Fibroblast of skin of left biceps (primary cell): ENCODE measurements at regions not wholly inside any gene's neighbourhood (a gene's known extent, or its start where the extent isn't known, plus 50 kb on each side); places are given as distances from the start of the nearest gene placed in this dataset.
"Not testable (repeated sequence)": the region's sequence is repeated elsewhere in the genome, so short reads cannot be mapped to it uniquely, and the experiment has no call there.

ENCODE experiments used
- DNase-seq, 2 experiments: peaks; one replicate each; pipeline ENCODE4 v3.0.0-alpha.2; 2013; ENCODE audit warnings: low read depth in 2 of 2

GRCh38 chr3:191148131-191148530 lies 50.9 kb upstream of the OSTN start:
- no peak for DNase-seq

GRCh38 chr3:191143224-191143623 lies 55.8 kb upstream of the OSTN start:
- DNase-seq, result no peak

GRCh38 chr3:191141728-191142127 lies 57.3 kb upstream of the OSTN start:
- peak; percentile 27 to 33 for DNase-seq

DNA sequence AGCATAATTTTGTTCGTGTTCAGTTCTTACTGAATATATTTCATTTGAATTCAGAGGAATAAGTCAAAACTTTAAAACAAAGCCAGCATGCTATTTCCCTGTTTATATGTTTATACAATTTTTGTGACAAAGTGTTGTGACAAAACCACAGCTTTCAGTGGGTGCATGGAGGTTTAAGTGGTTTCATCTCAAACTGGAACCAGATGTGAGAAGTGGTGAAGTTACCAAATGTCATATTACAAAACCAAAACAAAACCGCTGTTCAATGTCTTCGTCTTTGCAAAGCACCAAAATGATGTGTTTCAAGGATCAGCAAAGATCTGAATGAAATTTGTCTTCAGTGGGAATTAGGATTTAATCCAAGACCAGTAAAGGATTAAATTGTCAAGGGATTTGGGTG lies 59.3 kb upstream of the OSTN start:
- no peak for DNase-seq

DNA sequence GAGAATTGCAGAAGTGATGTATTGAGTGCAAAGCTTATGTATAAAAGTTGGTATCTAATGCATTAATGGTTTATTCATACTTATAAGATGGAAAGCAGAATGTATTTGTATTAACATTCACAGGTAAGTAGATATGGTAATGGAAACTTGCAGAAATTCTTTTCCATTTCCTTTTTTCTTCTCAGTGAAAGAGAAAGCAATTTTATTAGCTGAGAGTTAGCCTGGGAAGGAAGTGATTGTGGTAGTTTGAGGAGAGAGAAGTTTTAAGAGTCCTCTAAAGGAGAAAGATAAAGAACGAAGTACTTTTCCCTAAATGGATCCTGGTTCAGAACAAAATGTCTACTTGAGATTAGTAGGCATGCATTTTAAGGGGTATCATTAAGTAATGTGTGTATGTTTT lies 60.1 kb upstream of the OSTN start:
- DNase-seq, result no peak

GRCh38 chr3:191137708-191138107 lies 61.3 kb upstream of the OSTN start:
- no peak for DNase-seq

GRCh38 chr3:191136347-191136746 lies 62.7 kb upstream of the OSTN start:
- DNase-seq, result no peak

DNA sequence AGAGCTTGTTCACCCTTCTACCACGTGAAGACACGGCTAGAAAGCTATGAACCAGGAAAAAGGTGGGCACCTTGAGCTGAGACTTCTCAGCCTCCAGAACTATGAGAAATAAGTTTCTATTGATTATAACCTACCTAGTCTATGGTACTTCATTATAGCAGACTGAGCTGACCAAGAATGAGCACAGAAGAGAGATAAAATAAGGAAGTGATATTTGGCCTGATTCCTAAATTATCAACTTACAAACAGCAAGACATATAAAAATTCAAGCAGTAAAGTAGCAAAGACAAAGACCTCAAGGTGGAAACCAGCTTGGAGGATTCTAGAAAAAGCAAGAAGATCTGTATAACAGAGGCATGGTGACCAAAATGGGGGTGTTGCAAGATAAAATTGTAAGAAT lies 63.9 kb upstream of the OSTN start:
- DNase-seq, result no peak

- DNase-seq, result no peak
Measured at GRCh38 chr3:191133359-191133758, 65.7 kb upstream of the OSTN start.

GRCh38 chr3:191131305-191131704 lies 67.7 kb upstream of the OSTN start:
- DNase-seq, result no peak

- not testable (repeated sequence) for DNase-seq
Measured at GRCh38 chr3:191124891-191125290, 74.2 kb upstream of the OSTN start.

DNA sequence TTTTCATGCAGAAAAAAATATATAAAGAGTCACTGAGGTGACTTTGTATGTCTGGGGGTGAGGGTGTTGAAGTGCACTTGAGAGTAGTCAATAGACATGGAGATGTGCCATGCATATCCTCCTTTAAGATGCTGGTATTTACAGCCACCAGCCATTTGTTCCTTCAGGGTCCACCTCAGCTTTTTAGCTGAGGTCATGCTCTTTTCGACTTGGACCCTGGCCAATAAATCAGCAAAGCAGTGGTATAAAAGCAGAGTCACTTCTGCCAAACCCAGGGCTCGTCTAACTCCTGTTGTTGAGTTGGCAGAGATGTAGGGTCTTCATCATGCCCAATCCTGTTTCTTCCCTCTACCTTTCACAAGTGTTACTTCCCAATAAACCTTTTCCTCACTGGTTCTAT lies 75.1 kb upstream of the OSTN start:
- no peak for DNase-seq

- DNase-seq, result no peak
Measured at GRCh38 chr3:191123231-191123630, 75.8 kb upstream of the OSTN start.

GRCh38 chr3:191120447-191121298 lies 78.4 kb upstream of the OSTN start:
- no peak for DNase-seq

DNA sequence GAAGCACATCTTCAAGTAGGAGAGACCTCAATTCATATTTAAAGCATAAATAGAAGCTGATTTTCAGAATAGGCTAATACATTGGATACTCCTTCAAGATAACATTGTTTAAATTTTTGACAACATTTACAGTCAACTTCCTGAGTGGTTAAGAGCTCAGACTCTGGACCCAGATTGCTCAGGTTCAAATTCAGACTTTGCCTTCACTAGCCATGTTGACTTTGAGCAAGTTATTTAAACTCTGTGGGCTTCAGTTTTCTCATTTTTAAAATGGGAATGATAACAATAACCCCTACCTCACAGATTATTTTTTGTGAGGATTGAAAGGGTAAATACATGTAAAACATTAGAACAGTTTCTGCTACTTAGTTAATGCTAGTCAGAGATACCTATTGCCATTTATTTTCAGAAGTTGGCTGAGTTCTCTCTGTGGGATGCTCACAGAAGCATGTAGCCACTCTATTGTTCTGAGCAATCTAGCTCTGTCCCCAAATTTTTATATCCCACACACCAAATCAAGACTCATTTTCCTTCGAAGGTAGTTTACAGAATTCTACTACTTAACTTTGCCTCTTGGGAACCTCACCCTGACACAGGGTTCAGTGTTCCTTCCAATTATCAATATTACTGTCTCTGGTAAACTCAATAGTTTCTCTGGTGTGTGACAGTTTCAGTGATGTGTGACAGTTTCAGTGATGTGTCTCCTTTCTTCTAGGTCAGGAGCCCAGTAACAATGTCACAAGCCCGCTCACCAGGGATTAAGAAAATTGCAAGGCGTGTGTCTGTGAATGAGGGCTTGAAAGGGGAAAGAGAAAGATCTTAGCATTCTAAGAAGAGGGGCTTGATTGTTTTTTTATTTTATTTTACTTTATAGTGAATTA lies 79.4 kb upstream of the OSTN start:
- DNase-seq, result no peak

DNA sequence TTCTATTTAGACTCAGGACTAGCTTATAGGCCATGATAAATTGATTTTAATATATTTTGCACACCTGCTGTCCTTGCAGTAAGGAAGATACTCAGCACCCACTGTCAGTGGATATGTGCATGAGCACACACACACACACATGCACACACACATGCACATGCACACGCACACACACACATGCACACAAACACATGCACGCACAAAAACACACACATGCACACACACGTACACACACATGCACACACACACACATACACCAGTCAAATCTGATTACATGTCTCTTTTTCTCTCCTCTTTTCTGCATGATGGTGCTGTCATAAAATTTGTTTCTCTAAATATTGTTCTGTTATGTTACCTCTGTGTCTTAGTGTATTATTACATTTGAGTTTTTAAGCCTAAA lies 87.3 kb upstream of the OSTN start:
- no peak for DNase-seq

DNA sequence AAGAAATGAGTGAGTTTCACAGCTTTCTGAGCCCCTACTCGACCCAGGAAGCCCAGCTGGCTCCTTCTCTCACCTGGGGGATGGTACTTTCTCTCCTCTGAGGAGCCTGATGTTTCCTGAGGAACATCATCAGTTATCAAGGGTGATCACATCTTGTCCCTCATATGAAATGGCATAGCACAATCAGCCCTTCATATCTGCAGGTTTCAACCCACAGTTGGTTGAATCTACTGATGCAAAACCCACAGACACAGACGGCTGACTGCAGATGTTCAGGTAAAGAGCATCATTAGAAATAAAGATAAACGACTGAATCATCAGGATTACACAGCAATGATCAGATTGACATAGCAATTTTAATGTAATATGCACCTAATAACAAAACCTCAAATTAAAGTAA lies 93.6 kb upstream of the OSTN start:
- no peak for DNase-seq

DNA sequence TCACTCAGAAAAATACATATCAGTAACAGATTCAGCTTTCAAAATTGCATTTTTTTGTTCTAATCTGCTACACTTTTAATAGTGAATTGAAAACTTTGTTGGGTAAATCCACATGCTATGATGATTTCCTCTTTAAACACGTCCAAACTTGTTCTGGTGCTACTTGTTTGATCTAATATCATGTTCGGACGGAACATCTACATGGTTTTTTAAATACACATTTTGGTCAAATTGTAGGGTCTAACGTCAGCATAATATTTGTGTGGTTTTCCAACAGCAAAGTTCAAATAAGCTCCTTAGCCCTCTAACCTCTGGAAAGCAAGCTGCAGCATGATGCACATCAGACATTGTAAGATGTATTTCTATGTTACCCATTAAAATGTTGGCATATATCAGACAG lies 98.5 kb upstream of the OSTN start:
- no peak for DNase-seq

DNA sequence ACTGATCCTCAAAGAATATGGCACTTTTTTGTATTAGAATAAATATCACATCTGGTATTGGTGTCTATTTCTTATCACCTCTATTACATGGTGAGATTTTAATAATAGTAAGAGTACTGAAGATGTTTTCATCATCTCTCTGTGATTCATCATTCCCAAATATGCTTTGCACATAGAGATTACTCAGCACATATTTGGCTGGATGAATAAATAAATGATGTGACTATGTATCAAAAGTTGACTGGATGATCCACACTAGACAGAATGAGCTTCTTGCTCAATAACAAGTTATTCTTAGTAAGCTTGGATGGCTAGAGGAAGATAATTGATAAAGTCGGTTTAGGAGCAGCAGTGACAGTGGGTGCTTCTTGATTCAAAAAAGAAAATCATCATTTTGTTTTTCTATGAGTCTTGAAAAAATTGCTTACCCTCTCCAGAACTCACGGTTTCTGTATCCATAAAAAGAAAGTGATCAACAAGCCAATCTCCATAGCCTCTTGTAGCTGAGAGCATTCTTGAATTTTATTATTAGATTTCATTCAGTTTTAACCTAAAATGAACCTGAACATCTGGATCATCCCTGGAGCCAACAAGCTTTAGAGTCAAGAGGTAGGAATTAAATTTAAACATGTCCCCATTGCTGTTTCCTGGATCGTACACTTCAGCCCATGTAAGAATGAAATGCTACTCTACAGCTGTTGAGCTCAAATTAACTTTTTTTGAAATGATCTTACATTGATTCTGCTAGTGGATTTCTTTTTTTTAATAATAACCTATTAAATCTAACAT lies 104.8 kb upstream of the OSTN start:
- DNase-seq, result peak; percentile 59 to 70

DNA sequence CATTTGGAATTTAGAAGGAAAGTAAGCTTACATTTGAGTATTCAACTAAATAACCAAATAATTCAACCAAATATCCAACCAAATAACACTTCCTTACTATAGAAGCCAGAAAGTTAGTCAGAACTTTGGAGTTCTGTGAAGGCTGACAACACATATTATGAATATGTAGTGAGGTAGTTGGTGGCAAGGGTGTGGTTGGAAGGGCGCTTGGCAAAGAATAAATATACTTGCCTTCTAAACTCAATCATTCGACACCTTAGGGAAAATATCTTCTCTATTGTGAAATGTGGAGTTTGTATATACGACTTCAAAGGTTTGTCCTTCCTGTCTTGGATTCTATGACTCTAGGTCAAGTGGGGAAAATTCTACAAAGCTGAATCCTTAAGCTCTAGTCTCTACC lies 111.7 kb upstream of the OSTN start:
- DNase-seq, result no peak

DNA sequence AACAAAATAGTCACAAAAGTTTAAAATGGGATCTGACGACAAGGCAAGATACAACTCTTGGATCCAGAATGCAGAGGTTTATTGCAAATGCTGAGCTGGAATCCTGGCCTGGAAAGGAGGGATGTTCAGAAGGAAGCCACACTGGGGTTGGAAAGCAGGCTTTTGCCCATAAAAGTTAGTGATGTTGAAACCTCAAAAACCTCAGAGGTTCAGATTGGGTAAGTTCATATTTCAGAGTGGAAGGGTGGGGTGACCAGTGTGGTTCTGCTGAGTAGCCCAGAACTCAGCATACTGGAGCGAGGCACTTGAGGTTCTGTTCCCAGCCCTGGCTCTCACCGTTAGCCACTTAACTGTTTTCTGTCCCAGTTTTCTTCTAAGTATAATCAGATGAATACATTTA lies 114.0 kb upstream of the OSTN start:
- DNase-seq, result no peak

GRCh38 chr3:191078913-191079312 lies 120.1 kb upstream of the OSTN start:
- DNase-seq, result not testable (repeated sequence)
